ENCODE measurements at regions not wholly inside any gene's neighbourhood (a gene's known extent, or its start where the extent isn't known, plus 50 kb on each side); places are given as distances from the start of the nearest gene placed in this dataset.
A peak's percentile ranks its signal among the peaks of the same experiment; 100 is the strongest.
"Not testable (repeated sequence)": the region's sequence is repeated elsewhere in the genome, so short reads cannot be mapped to it uniquely, and the experiment has no call there.

GRCh38 chr16:87132361-87133014 lies 184.7 kb downstream of the C16orf95 start:
- DNase-seq (ENCODE audit: low read depth): peak; percentile 70

- DNase-seq (ENCODE audit: low read depth): no peak
Observed at GRCh38 chr16:87133112-87133850, 183.9 kb downstream of the C16orf95 start.

DNA sequence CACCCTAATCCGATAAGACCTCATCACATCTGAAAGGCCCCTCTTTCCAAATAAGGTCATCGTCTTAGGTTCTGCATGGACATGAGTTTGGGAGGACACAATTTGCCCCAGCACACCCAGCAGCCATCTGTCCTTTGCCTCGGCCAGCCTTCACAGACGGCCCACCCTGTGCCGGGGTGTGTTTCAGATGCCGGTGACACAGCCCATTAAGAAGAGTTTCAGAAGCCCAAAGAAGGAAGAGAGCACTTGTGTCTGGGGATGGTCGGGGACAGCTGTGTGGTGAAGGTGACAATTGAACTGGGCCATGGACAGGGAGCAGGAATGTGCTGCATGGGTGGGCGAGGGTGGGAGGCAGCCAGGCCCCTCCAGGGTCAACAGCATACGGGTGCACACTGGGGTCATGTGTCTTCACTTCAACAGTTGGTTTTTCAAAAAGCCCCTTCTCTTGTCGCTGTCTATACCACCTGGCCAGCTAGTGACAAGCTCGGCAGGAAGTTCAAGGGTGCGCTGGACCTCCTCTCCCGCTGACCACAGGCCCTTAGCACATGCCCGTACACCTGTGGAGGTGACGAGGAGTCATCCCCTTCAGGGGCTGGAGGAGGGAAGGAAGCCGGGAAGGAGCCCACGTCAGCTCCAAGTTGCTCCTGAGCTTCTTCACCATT lies 183.1 kb downstream of the C16orf95 start:
- DNase-seq (ENCODE audit: low read depth): no peak

DNA sequence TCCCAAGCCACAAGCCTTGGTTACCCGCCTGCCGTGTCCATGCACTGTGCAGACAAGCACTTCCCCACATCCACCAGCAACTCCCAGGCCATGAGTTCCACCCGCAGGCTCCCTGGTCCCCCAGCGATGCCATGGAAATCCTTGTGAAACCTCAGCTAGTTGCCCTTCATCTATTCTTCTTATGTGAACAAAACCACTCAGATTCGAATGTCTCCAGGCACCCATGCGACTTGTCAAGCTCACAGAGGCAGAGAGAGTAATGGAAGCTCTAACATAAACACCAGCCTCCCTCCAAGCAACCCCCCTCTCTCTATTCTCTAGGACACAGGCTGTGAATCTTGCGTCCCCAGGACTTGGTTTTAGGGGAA lies 182.6 kb downstream of the C16orf95 start:
- DNase-seq (ENCODE audit: low read depth): no peak

GRCh38 chr16:87135246-87136030 lies 181.8 kb downstream of the C16orf95 start:
- no peak for DNase-seq (ENCODE audit: low read depth)

DNA sequence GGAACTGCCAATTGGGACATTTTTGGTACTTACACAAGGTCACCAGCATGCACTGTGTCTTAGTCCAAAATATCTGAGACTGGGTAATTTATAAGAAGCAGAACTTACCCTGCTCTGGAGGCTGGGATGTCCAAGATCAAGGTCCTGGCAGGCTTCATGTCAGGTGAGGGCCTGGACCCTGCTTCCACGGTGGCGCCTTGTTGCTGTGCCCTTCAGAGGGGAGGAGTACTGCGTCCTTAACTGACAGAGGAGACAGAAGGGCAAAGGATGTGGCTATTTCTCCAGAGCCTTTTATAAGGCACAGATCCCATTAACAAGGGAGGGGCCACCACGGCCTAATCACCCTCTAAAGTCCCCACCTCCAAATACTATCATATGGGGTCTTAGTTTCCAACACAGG lies 178.9 kb downstream of the C16orf95 start:
- no peak for DNase-seq (ENCODE audit: low read depth)

- DNase-seq (ENCODE audit: low read depth): no peak
Observed at GRCh38 chr16:87138738-87139267, 178.4 kb downstream of the C16orf95 start.

DNA sequence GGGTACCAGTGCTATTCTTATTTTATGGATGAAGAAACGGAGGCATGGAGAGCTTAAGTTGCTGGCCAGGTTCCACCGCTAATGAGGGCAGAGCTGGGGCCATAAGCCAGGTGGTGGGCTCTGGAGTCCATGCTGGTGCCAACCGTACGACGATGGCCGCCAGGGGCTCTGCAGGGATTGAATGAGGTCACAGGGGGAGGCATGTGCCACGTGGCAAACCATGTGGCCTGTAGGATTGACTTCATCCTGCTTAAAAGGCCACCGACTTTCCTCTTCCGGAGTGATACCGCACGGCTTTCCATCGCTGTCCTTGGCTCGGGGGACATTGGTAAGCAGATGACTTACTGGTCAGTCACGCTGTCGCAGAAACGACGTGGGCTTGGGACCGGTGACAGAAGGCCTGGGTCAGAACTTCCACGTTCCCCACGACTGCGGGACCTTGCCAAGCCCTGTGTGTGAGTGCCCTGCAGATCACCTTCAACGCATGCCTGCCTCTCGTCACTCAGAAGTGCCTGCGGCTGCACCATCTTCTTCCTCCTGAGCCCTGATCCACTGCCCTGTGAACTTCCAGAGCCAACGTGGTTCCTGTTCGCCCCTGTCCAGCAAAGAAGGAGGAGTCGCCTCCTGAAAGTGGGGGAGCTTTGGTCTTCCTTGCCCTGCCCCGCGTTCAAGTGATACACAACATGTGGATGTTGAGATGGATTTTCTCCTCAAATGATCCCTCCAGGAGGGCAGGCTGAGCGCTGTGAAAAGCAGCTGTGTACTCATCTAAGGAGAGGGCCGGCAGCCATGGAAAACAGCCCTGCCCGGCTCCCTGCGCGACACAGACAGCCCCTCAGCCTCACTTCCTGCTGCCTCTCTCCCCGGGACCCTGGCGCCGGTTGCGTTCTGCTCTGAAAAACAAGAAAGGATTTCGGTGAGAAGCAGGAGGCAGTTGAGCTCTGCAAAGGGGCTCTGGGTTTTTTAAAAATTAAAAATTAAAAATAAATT lies 176.7 kb downstream of the C16orf95 start:
- DNase-seq (ENCODE audit: low read depth): no peak

GRCh38 chr16:87141402-87141801 lies 175.8 kb downstream of the C16orf95 start:
- no peak for DNase-seq (ENCODE audit: low read depth)

GRCh38 chr16:87143661-87144121 lies 173.5 kb downstream of the C16orf95 start:
- DNase-seq (ENCODE audit: low read depth): no peak

DNA sequence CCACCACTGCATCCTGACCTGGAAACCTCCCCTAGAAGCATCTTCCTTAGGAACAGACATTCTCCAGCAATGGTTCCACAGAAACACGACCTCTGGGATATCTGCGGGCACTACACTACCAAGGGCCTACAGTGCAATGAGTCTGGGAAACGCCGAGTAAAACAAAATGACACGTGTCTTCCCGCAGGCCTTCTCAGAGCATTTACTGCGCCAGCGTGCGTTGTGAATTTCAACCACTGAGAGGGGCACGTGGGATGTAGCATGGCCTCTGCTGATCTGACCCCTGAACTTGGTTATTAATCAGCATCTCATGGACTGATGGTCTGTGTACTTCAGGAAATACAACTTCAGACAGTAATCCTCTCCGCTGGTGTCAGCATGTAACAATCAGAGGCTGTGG lies 173.0 kb downstream of the C16orf95 start:
- no peak for DNase-seq (ENCODE audit: low read depth)

GRCh38 chr16:87145181-87146176 lies 171.7 kb downstream of the C16orf95 start:
- DNase-seq (ENCODE audit: low read depth): peak; percentile 96

- DNase-seq (ENCODE audit: low read depth): no peak
Observed at GRCh38 chr16:87146676-87147075, 170.5 kb downstream of the C16orf95 start.

- peak; percentile 61 for DNase-seq (ENCODE audit: low read depth)
Observed at GRCh38 chr16:87149051-87149450, 168.1 kb downstream of the C16orf95 start.

- no peak for DNase-seq (ENCODE audit: low read depth)
Observed at GRCh38 chr16:87150262-87150661, 166.9 kb downstream of the C16orf95 start.

DNA sequence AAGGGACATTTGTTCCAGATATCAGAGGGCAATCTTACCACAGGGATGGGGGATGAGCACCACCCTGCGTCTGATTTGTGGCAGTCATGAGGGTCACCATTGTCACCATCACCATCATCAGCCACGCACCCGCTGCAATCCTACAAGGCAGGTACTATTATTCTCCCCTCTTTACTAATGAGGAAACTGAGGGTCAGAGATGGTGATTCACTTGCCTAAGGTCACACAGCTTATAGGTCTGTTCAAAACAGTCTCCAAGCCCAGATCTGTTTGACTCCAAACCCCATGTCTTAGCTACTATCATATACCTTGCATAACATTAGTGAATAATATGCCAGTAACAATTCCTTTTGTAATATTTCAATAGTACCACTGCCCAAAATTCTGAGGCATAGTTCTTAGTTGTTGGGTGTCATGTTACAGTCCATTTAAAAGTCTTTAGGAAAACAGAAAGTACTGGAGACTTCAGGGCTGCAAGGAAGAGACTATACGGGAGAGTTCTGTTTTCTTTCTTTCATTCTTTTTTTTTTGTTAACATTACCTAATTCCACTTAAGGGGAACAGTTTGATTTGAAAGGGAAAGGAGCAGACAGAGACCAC lies 166.4 kb downstream of the C16orf95 start:
- DNase-seq (ENCODE audit: low read depth): no peak

DNA sequence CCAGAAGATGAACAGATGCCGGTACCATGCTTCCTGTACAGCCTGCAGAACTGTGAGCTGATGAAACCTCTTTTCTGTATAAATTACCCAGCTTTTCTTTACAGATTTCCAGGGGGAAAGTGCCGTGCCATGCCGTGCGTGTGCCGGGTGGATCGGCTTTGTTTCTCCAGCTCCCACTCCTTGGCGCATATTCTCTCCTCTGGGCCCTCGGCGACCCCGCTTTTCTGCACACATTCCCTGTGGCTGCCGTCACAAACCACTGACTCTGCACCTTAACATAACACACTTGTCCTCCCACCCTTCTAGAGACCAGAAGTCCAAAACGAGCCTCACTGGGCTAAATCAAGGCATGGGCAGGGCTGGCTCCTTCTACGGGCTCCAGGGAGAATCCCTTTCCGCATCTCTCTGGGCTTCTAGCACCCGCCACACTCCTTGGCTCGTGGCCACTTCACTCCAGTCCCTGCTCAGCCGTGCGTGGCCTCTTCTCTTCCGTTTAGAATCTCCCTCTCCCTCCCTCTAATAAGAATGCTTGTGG lies 164.9 kb downstream of the C16orf95 start:
- DNase-seq (ENCODE audit: low read depth): no peak

- DNase-seq (ENCODE audit: low read depth): no peak
Observed at GRCh38 chr16:87153326-87153725, 163.9 kb downstream of the C16orf95 start.

DNA sequence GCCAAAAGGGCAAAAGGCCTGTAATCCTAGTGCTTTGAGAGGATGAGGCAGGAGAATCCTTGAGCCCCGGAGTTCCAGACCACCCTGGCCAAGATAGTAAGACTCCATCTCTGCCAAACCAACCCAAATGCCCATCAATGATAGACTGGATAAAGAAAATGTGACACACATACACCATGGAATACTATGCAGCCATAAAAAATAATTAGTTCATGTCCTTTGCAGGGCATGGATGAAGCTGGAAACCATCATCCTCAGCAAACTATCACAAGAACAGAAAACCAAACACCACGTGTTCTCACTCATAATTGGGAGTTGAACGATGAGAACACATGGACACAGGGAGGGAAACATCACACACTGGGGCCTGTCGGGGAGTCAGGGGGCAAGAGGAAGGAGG lies 161.9 kb downstream of the C16orf95 start:
- DNase-seq (ENCODE audit: low read depth): not testable (repeated sequence)

Data from ELR (cell line).